Medulla oblongata (tissue), 1 donor: ENCODE measurements at regions not wholly inside any gene's neighbourhood (a gene's known extent, or its start where the extent isn't known, plus 50 kb on each side); places are given as distances from the start of the nearest gene placed in this dataset.

ENCODE experiments used
- DNase-seq: peaks from one replicate; pipeline ENCODE4 v3.0.0-alpha.2; 2015; ENCODE audit errors: extremely low spot score

GRCh38 chr16:54412777-54413455, 126.3 kb upstream of the IRX3 start:
- no peak for DNase-seq

- no peak for DNase-seq
These were observed 125.5 kb upstream of the IRX3 start for GRCh38 chr16:54412037-54412436.

GRCh38 chr16:54411544-54411943, 125.0 kb upstream of the IRX3 start:
- DNase-seq = no peak

- no peak for DNase-seq
These were observed 123.4 kb upstream of the IRX3 start for GRCh38 chr16:54409982-54410381.

- DNase-seq = no peak
These were observed 121.0 kb upstream of the IRX3 start for GRCh38 chr16:54407596-54407995.

GRCh38 chr16:54405478-54405877, 118.9 kb upstream of the IRX3 start:
- no peak for DNase-seq

GRCh38 chr16:54403580-54403979, 117.0 kb upstream of the IRX3 start:
- no peak for DNase-seq

GRCh38 chr16:54402873-54403272, 116.3 kb upstream of the IRX3 start:
- DNase-seq = no peak

- DNase-seq = no peak
These were observed 115.7 kb upstream of the IRX3 start for GRCh38 chr16:54402270-54402669.

- DNase-seq = no peak
These were observed 113.7 kb upstream of the IRX3 start for GRCh38 chr16:54400261-54400660.

- DNase-seq = no peak
These were observed 112.4 kb upstream of the IRX3 start for GRCh38 chr16:54398986-54399385.

- no peak for DNase-seq
These were observed 111.3 kb upstream of the IRX3 start for GRCh38 chr16:54397838-54398237.

GRCh38 chr16:54397190-54397835, 110.7 kb upstream of the IRX3 start:
- DNase-seq = no peak

- no peak for DNase-seq
These were observed 103.4 kb upstream of the IRX3 start for GRCh38 chr16:54389836-54390494.

GRCh38 chr16:54385141-54385540, 98.6 kb upstream of the IRX3 start:
- no peak for DNase-seq

GRCh38 chr16:54381601-54382313, 95.2 kb upstream of the IRX3 start:
- no peak for DNase-seq

- DNase-seq = no peak
These were observed 88.5 kb upstream of the IRX3 start for GRCh38 chr16:54375071-54375470.

- no peak for DNase-seq
These were observed 87.2 kb upstream of the IRX3 start for GRCh38 chr16:54373534-54374520.

- DNase-seq = no peak
These were observed 83.9 kb upstream of the IRX3 start for GRCh38 chr16:54370278-54371040.

GRCh38 chr16:54369861-54370260, 83.3 kb upstream of the IRX3 start:
- DNase-seq = no peak

GRCh38 chr16:54366943-54367342, 80.4 kb upstream of the IRX3 start:
- no peak for DNase-seq
